HG03558 (cell line): ENCODE measurements at regions not wholly inside any gene's neighbourhood (a gene's known extent, or its start where the extent isn't known, plus 50 kb on each side); places are given as distances from the start of the nearest gene placed in this dataset.

ENCODE experiments used
- ATAC-seq: cut with Tn5 transposase; IDR thresholded peaks from one replicate; pipeline ENCODE4 v1.9.1; 2021; ENCODE audit warnings: moderate number of reproducible peaks; ENCODE audit not compliant: unreplicated experiment; ENCODE audit errors: extremely low read depth

GRCh38 chr3:67278015-67278618, 280.0 kb downstream of the KBTBD8 start:
- ATAC-seq = no peak

- ATAC-seq = no peak
Observed at GRCh38 chr3:67286586-67286985, 288.5 kb downstream of the KBTBD8 start.

DNA sequence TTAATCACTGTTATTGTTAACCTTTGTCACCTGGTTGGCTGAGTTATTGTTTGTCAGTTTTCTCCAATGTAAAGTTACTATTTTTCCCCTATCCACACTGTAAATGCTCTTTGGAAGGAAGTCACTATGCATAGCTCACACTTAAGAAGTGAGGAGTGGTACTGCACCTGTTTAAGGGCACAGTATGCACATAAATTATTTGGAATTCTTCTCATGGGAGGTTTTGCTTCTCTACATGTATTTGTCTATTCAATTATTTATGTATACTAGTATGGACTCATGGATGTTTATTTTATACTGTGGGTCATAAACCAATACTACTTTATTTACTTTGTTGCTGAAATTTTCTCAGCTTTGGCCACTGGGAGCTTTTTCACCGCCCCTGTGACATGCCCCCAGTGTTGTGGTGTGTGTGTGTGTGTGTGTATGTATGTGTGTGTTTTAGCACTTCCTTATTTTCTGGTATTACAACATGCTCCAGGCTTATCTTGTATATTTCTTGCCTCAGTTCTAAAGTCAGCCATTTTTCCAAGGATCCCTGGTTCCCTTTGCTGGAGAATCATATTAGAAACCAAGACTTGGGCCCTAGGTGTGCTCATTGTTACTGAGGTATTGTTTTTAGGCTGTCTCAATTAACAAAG, 290.5 kb downstream of the KBTBD8 start:
- no peak for ATAC-seq

GRCh38 chr3:67289626-67290025, 291.5 kb downstream of the KBTBD8 start:
- no peak for ATAC-seq

GRCh38 chr3:67290438-67290837, 292.3 kb downstream of the KBTBD8 start:
- ATAC-seq = no peak

DNA sequence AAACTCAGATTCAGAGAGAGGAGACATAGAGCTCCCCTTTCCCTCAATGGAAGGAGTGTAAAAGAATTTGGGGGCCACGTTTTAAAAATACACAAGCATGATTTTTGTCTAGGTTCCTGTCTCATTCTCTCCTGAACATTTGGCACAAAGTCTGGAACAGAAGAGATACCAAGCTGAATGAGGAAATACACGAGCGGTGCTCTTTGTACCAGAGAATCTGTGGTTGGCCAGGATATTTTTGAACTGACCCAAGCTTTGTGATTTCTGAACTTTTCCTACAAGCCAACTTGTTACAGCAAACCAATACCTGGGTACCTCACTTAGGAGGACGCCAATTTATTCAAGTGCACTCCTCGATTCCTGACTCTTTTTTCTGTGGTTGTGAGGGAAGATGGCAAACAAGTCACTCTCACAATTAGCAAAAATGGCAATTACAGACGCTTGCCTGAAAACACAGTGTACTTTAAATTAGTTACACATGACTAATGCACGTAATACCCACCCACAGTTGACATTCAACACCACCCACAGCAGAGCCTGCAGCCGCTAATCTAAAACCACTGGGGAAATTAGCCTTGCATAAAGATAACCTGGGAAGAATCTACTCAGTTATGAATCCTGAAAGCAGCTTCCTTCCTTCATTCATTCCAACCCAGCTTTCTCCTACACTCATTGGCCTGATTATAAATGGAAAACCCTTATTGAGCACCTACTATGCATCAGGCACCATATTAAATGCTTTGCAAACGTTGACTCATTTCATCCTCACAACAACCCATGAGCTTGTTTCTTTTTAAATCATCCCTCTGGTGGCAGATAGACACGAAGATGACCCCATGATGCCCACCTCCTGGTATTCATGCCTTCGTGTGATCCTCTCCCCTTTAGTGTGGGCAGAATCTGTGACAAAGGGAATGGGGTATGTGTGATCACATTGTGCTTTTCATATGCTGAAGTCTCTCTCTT, 293.5 kb downstream of the KBTBD8 start:
- no peak for ATAC-seq

GRCh38 chr3:67292356-67293121, 294.4 kb downstream of the KBTBD8 start:
- ATAC-seq = no peak

DNA sequence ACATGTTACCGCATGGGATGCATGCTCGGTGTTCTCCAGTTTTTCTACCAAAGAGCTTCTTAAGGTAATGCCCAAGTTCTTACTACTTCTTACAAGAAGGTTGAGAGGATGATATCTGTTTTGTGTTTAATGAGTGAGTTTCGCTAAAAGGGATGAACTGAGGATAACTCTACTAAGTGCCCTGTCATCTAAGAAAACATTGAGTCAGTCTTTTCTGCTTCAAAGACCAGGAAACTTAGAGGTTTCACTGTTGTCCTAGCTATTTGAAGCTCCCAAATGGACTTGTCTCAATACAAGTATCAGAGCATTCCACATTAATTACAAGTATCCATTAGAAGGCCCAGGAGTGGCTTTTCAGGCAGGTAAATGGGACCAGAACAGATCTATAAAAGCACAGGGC, 296.2 kb downstream of the KBTBD8 start:
- ATAC-seq = no peak

GRCh38 chr3:67296039-67296892, 298.2 kb downstream of the KBTBD8 start:
- no peak for ATAC-seq

- ATAC-seq = no peak
Observed at GRCh38 chr3:67297715-67298475, 299.8 kb downstream of the KBTBD8 start.

- ATAC-seq = no peak
Observed at GRCh38 chr3:67301556-67301955, 303.4 kb downstream of the KBTBD8 start.

GRCh38 chr3:67302489-67302888, 304.4 kb downstream of the KBTBD8 start:
- ATAC-seq = no peak

- ATAC-seq = no peak
Observed at GRCh38 chr3:67305160-67305559, 307.1 kb downstream of the KBTBD8 start.

DNA sequence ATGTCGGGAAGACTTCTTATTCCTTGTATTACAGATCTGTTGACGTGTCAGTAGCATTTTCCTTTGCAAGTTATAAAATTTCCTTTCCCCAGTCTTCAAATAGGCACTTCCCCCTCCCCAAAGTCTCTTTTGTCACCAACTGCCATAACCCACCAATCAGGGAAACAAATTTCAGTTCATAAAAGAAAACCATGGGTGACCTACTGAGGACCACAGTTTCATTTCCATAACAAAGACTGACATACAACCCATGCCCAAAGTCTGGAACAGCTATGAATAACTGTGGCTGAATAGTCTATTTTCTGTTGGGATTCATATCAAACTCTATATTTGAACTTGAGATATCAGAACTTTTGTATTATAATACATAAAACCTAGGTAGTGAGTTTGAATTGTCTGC, 307.8 kb downstream of the KBTBD8 start:
- no peak for ATAC-seq

DNA sequence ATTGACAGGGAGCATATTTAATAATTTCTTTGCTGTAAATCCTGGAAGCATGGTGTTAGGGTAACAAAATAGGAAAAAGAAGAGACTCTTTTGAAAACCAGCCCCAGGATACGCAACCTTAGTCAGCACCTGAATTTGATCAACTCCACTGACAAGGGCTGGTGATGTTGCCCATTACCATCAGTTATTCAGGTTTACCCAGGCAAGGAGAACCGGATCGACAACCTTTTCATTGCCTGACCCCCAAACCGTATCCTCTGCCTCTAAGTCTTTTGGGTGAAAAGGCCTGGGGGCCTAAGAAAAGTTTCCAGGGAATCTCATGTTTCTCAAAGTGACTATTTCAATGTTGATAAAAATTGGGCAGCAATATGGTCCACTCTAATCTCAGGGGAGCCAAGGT, 313.3 kb downstream of the KBTBD8 start:
- no peak for ATAC-seq

DNA sequence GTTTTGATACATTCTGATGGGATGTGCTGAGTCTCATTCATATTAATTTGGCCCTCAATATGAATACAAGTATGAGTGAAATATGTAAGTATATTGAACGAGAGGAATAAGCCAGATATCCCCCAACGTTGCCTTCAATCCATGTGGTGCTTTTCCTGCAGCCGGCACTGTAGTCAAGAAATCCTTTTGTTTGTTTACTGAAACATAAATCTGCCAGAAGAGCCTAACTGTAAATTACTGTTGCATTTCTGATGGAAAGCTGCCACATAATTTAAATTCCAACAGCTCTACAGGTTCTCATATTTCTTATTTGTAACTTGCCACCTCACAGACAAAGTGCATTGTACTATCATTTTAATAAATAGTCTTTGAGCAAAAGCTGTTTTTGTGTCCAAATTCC, 314.0 kb downstream of the KBTBD8 start:
- ATAC-seq = no peak

GRCh38 chr3:67318162-67318561, 320.1 kb downstream of the KBTBD8 start:
- no peak for ATAC-seq

DNA sequence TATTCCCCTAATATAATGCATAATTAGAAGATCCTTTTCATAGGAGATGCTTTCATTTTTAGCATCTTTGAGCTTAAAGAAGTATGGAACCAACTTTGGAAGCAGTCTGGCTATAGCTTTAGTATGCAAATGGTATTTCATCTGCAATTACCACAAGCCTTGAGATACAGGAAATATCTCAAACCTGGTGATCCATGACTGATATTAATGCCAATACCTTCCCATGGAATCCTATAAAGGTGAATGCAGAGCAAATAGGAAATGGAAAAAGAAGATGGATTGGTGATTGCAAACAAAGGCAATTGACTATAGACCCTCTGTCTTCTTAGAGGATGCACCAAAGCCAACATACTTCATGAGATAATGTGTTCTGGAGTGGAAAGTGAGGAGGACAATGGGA, 326.4 kb downstream of the KBTBD8 start:
- ATAC-seq = no peak
